Loucy (cell line): ENCODE measurements at regions not wholly inside any gene's neighbourhood (a gene's known extent, or its start where the extent isn't known, plus 50 kb on each side); places are given as distances from the start of the nearest gene placed in this dataset.

Experiments used
- CTCF ChIP-seq: fragments of 200-600 bp; sonication (generic); conservative IDR thresholded peaks from 2 replicates; pipeline ENCODE4 v1.5.1; 2014; ENCODE audit warnings: mild to moderate bottlenecking, antibody characterized with exemption, low read length
- EZH2phosphoT487 ChIP-seq: fragments of 200-600 bp; IDR thresholded peaks from 2 replicates; pipeline ENCODE4 v1.6.1; 2018; ENCODE audit warnings: antibody characterized with exemption, mild to moderate bottlenecking, moderate library complexity, borderline replicate concordance

- TF ChIP-seq CTCF: no peak
- no peak for TF ChIP-seq EZH2phosphoT487
Measured at GRCh38 chr12:14280921-14281320, 84.6 kb upstream of the ATF7IP start.
